Mammary epithelial cell (primary cell): ENCODE measurements at regions not wholly inside any gene's neighbourhood (a gene's known extent, or its start where the extent isn't known, plus 50 kb on each side); places are given as distances from the start of the nearest gene placed in this dataset.
A peak's percentile ranks its signal among the peaks of the same experiment; 100 is the strongest.

Source experiments
- CTCF ChIP-seq, 2 donors: IDR thresholded peaks in 1 of 2; conservative IDR thresholded peaks in 1 of 2; 2 replicates each; pipeline ENCODE4 v1.5.1; 2011 to 2012; ENCODE audit warnings: inconsistent platforms in 2 of 2, low read length in 2 of 2, mild to moderate bottlenecking in 2 of 2, control low read depth in 1 of 2, low read depth in 1 of 2; ENCODE audit not compliant: insufficient read depth in 1 of 2; ENCODE audit errors: extremely low read depth in 1 of 2
- EZH2 ChIP-seq: IDR thresholded peaks from 2 replicates; pipeline ENCODE4 v1.6.1; 2012; ENCODE audit warnings: low read length, inconsistent platforms, borderline replicate concordance

- no peak for TF ChIP-seq EZH2
- TF ChIP-seq CTCF (conservative IDR thresholded peaks at IDR 0.05 in 1 of 2, IDR thresholded peaks at IDR 0.05 in 1 of 2; ENCODE audit: extremely low read depth in 1 of 2, insufficient read depth in 1 of 2, low read depth in 1 of 2, low read length in 2 of 2), result peak in 1 of 2 donors; percentile 13
Observed at GRCh38 chr2:128714851-128715312, 396.2 kb upstream of the HS6ST1 start.
